Mammary epithelial cell (primary cell): ENCODE measurements at regions not wholly inside any gene's neighbourhood (a gene's known extent, or its start where the extent isn't known, plus 50 kb on each side); places are given as distances from the start of the nearest gene placed in this dataset.
"Not testable (repeated sequence)": the region's sequence is repeated elsewhere in the genome, so short reads cannot be mapped to it uniquely, and the experiment has no call there.

ENCODE experiments used
- EZH2 ChIP-seq: IDR thresholded peaks from 2 replicates; pipeline ENCODE4 v1.6.1; 2012; ENCODE audit warnings: low read length, inconsistent platforms, borderline replicate concordance
- TF ChIP-seq, protein P1 (sequence below), 2 donors: IDR thresholded peaks in 1 of 2; conservative IDR thresholded peaks in 1 of 2; 2 replicates each; pipeline ENCODE4 v1.5.1; 2011 to 2012; ENCODE audit warnings: inconsistent platforms in 2 of 2, low read length in 2 of 2, mild to moderate bottlenecking in 2 of 2, control low read depth in 1 of 2, low read depth in 1 of 2; ENCODE audit not compliant: insufficient read depth in 1 of 2; ENCODE audit errors: extremely low read depth in 1 of 2

GRCh38 chr11:121977914-121978313 lies 138.1 kb downstream of the BLID start:
- TF ChIP-seq, protein P1, sequence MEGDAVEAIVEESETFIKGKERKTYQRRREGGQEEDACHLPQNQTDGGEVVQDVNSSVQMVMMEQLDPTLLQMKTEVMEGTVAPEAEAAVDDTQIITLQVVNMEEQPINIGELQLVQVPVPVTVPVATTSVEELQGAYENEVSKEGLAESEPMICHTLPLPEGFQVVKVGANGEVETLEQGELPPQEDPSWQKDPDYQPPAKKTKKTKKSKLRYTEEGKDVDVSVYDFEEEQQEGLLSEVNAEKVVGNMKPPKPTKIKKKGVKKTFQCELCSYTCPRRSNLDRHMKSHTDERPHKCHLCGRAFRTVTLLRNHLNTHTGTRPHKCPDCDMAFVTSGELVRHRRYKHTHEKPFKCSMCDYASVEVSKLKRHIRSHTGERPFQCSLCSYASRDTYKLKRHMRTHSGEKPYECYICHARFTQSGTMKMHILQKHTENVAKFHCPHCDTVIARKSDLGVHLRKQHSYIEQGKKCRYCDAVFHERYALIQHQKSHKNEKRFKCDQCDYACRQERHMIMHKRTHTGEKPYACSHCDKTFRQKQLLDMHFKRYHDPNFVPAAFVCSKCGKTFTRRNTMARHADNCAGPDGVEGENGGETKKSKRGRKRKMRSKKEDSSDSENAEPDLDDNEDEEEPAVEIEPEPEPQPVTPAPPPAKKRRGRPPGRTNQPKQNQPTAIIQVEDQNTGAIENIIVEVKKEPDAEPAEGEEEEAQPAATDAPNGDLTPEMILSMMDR (conservative IDR thresholded peaks at IDR 0.05 in 1 of 2, IDR thresholded peaks at IDR 0.05 in 1 of 2; ENCODE audit: extremely low read depth in 1 of 2, insufficient read depth in 1 of 2, low read depth in 1 of 2, low read length in 2 of 2): not testable (repeated sequence)
- TF ChIP-seq EZH2: not testable (repeated sequence)
